ENCODE measurements at regions not wholly inside any gene's neighbourhood (a gene's known extent, or its start where the extent isn't known, plus 50 kb on each side); places are given as distances from the start of the nearest gene placed in this dataset. TPM values are rescaled to one million over a fixed set of nuclear protein-coding genes. Genes with fewer than 3 reads are reported as not detected.
"Not testable (repeated sequence)": the region's sequence is repeated elsewhere in the genome, so short reads cannot be mapped to it uniquely, and the experiment has no call there.

- DNase-seq (ENCODE audit: low spot score), result no peak
These were observed 66.3 kb upstream of the IGLL5 start for GRCh38 chr22:22821340-22821739.

GRCh38 chr22:22822106-22822505 is 65.5 kb upstream of the IGLL5 start:
- DNase-seq (ENCODE audit: low spot score), result no peak

GRCh38 chr22:22822553-22822952 is 65.1 kb upstream of the IGLL5 start:
- not testable (repeated sequence) for DNase-seq (ENCODE audit: low spot score)

- no peak for DNase-seq (ENCODE audit: low spot score)
These were observed 64.3 kb upstream of the IGLL5 start for GRCh38 chr22:22823131-22823810.

- no peak for DNase-seq (ENCODE audit: low spot score)
These were observed 63.0 kb upstream of the IGLL5 start for GRCh38 chr22:22824340-22825212.

- no peak for DNase-seq (ENCODE audit: low spot score)
These were observed 62.4 kb upstream of the IGLL5 start for GRCh38 chr22:22825213-22825593.

GRCh38 chr22:22827187-22827939 is 60.3 kb upstream of the IGLL5 start:
- no peak for DNase-seq (ENCODE audit: low spot score)

GRCh38 chr22:22830193-22830592 is 57.4 kb upstream of the IGLL5 start:
- DNase-seq (ENCODE audit: low spot score), result no peak

GRCh38 chr22:22830957-22831688 is 56.5 kb upstream of the IGLL5 start:
- DNase-seq (ENCODE audit: low spot score), result no peak

GRCh38 chr22:22833059-22833458 is 54.6 kb upstream of the IGLL5 start:
- DNase-seq (ENCODE audit: low spot score), result no peak

GRCh38 chr22:22833488-22833887 is 54.1 kb upstream of the IGLL5 start:
- DNase-seq (ENCODE audit: low spot score), result no peak

GRCh38 chr22:22834204-22834603 is 53.4 kb upstream of the IGLL5 start:
- DNase-seq (ENCODE audit: low spot score), result no peak

GRCh38 chr22:22834783-22835182 is 52.8 kb upstream of the IGLL5 start:
- no peak for DNase-seq (ENCODE audit: low spot score)

GRCh38 chr22:22835242-22835641 is 52.4 kb upstream of the IGLL5 start:
- no peak for DNase-seq (ENCODE audit: low spot score)

GRCh38 chr22:22835771-22836291 is 51.8 kb upstream of the IGLL5 start:
- no peak for DNase-seq (ENCODE audit: low spot score)

GRCh38 chr22:22836635-22837034 is 51.0 kb upstream of the IGLL5 start:
- DNase-seq (ENCODE audit: low spot score), result no peak

Small RNA genes in the stretch of these regions (small RNA-seq; reads per million reads assigned to genes)
- not detected for gene AC244157.1
- gene AC245028.1, result not detected
- not detected for gene AC245028.2
- gene AC245028.3, result not detected
- not detected for gene IGLV3-13
- gene IGLV3-15, result not detected
- not detected for gene IGLV3-17
- gene IGLVI-20, result not detected
- gene IGLVVI-22-1, result not detected

Measured in HT-29 (cell line).